Psoas muscle (tissue), 7 donors: ENCODE measurements at regions not wholly inside any gene's neighbourhood (a gene's known extent, or its start where the extent isn't known, plus 50 kb on each side); places are given as distances from the start of the nearest gene placed in this dataset.

Experiments
- ATAC-seq, 4 donors: fragments of 200-7000 bp; cut with Tn5 transposase; one replicate each; pipeline ENCODE4 v1.9.1; 2020; ENCODE audit warnings: moderate library complexity in 3 of 4, mild to moderate bottlenecking in 2 of 4
- DNase-seq, 2 donors: peaks; one replicate each; pipeline ENCODE4 v3.0.0-alpha.2; 2020
- H3K27ac ChIP-seq: fragments of 200-600 bp; one replicate; pipeline ENCODE4 v1.8.0; 2022
- H3K27me3 ChIP-seq, 3 donors: fragments of 200-600 bp in 1 of 3; one replicate each; pipeline versions ENCODE4 v1.6.1 to v1.8.0; 2013 to 2022; ENCODE audit warnings: low read length in 2 of 3, mild to moderate bottlenecking in 2 of 3, moderate library complexity in 1 of 3; ENCODE audit not compliant: insufficient read depth in 3 of 3
- H3K36me3 ChIP-seq, 2 donors: fragments of 200-600 bp in 1 of 2; one replicate each; pipeline versions ENCODE4 v1.6.1 to v1.8.0; 2013 to 2022; ENCODE audit warnings: low read depth in 1 of 2, mild to moderate bottlenecking in 1 of 2, moderate library complexity in 1 of 2; ENCODE audit not compliant: insufficient read depth in 1 of 2
- H3K4me1 ChIP-seq: fragments of 200-600 bp; one replicate; pipeline ENCODE4 v1.8.0; 2022
- H3K4me3 ChIP-seq: fragments of 200-600 bp; one replicate; pipeline ENCODE4 v1.8.0; 2022; ENCODE audit warnings: mild to moderate bottlenecking
- H3K9me3 ChIP-seq: fragments of 200-600 bp; one replicate; pipeline ENCODE4 v1.8.0; 2022
- CTCF ChIP-seq: fragments of 200-600 bp; IDR thresholded peaks from one replicate; pipeline ENCODE4 v1.8.0; 2022; ENCODE audit warnings: antibody characterized with exemption
- WGBS, 3 donors: extraction: QIAGEN DNeasy Blood & Tissue Kit; methylation state at CpG; one replicate each; pipeline versions ENCODE4 v1.1.6 to v1.1.7; 2013; 5-methylcytosine and 5-hydroxymethylcytosine counted together
- intact Hi-C, 2 donors: fragments of 100-400 bp; cut with DNase I; formaldehyde crosslinking; loops; one replicate each; pipeline versions ENCODE4 v1.11.0 to v1.14.2; 2022
- donor health status: healthy with polysubstance abuse.
- donor health status: DM: no; HTN: no; CAD: no; lungs with moderate emphysema.
- donor health status: Bipolar disorder and iron deficiency.
- donor health status: healthy.
- donor health status: DM: yes; HTN: yes; CAD: no.
- donor health status: DM: no; HTN: no; CAD: no.
- donor health status: DM: yes; HTN: yes; CAD: no.

- TF ChIP-seq CTCF: no peak
- no peak overlapping the region for H3K27ac ChIP-seq
- no peak for ATAC-seq
- H3K4me3 ChIP-seq: no peak overlapping the region
- no peaks in the 10 kb centered on the region for H3K4me1 ChIP-seq
- intact Hi-C loops: no loop called here
- H3K36me3 ChIP-seq: no peaks in the 10 kb centered on the region
- no peaks in the 10 kb centered on the region for H3K9me3 ChIP-seq
- no peak for DNase-seq
- no peaks in the 10 kb centered on the region for H3K27me3 ChIP-seq
Observed at GRCh38 chrX:140393507-140393906, 111.4 kb downstream of the SOX3 start.

GRCh38 chrX:140391313-140391712, 113.6 kb downstream of the SOX3 start:
- no peaks in the 10 kb centered on the region for H3K27me3 ChIP-seq
- no peaks in the 10 kb centered on the region for H3K4me1 ChIP-seq
- ATAC-seq: no peak
- H3K36me3 ChIP-seq: no peaks in the 10 kb centered on the region
- no peaks in the 10 kb centered on the region for H3K9me3 ChIP-seq
- H3K4me3 ChIP-seq: no peak overlapping the region
- TF ChIP-seq CTCF: no peak
- no peak overlapping the region for H3K27ac ChIP-seq
- intact Hi-C loops: no loop called here
- DNase-seq: no peak
- 12 to 27% (median 16%) methylated on average over 3 of the region's 3 CpGs for WGBS, 3 donors

- no peaks in the 10 kb centered on the region for H3K4me1 ChIP-seq
- intact Hi-C loops: no loop called here
- H3K4me3 ChIP-seq: no peak overlapping the region
- no peaks in the 10 kb centered on the region for H3K36me3 ChIP-seq
- H3K27ac ChIP-seq: no peak overlapping the region
- H3K27me3 ChIP-seq: no peaks in the 10 kb centered on the region
- DNase-seq (no peak), ATAC-seq (no peak)
- no peak for TF ChIP-seq CTCF
- no peaks in the 10 kb centered on the region for H3K9me3 ChIP-seq
- WGBS, 3 donors: 39 to 76% (median 52%) methylated on average over 3 of the region's 3 CpGs
Observed at GRCh38 chrX:140389331-140389730, 115.5 kb downstream of the SOX3 start.

- DNase-seq: no peak
- no peak for TF ChIP-seq CTCF
- H3K27ac ChIP-seq: no peak overlapping the region
- no peaks in the 10 kb centered on the region for H3K4me1 ChIP-seq
- ATAC-seq: peak in 3 of 4 donors; percentile 82 to 86 (median 83)
- no peak overlapping the region for H3K4me3 ChIP-seq
- H3K36me3 ChIP-seq: no peaks in the 10 kb centered on the region
- 32 to 43% (median 38%) methylated on average over 4 of the region's 4 CpGs for WGBS, 3 donors
- no peaks in the 10 kb centered on the region for H3K9me3 ChIP-seq
- intact Hi-C loops: no loop called here
- no peaks in the 10 kb centered on the region for H3K27me3 ChIP-seq
Observed at GRCh38 chrX:140362861-140363260, 142.0 kb downstream of the SOX3 start.

- Histone ChIP-seq H3K36me3 (no peaks in the 10 kb centered on the region), H3K4me3 (no peak overlapping the region), H3K27me3 (no peaks in the 10 kb centered on the region), H3K27ac (no peak overlapping the region), H3K9me3 (no peaks in the 10 kb centered on the region), H3K4me1 (no peaks in the 10 kb centered on the region)
- no peak for ATAC-seq
- no peak for TF ChIP-seq CTCF
- intact Hi-C loops: no loop called here
- WGBS, 3 donors: 53 to 65% (median 56%) methylated on average over 3 of the region's 3 CpGs
- DNase-seq: no peak
Observed at GRCh38 chrX:140360924-140361323, 143.9 kb downstream of the SOX3 start.
